Heart left ventricle (tissue), 13 donors: ENCODE measurements at regions not wholly inside any gene's neighbourhood (a gene's known extent, or its start where the extent isn't known, plus 50 kb on each side); places are given as distances from the start of the nearest gene placed in this dataset.

ENCODE experiments used
- CTCF ChIP-seq, 12 donors: fragments of 200-600 bp; sonication (generic) in 4 of 12; IDR thresholded peaks; one replicate each; pipeline versions ENCODE4 v1.5.0 to v1.8.0; 2018 to 2022; ENCODE audit warnings: antibody characterized with exemption in 12 of 12, mild to moderate bottlenecking in 5 of 12
- POLR2A ChIP-seq, 2 donors: fragments of 450-650 bp; IDR thresholded peaks; one replicate each; pipeline ENCODE4 v1.6.1; 2017; ENCODE audit warnings: antibody characterized with exemption in 2 of 2, mild to moderate bottlenecking in 2 of 2, moderate library complexity in 2 of 2
- donor health status: ischemic (EF 13 %, LVEDD 7.1; RV severe dilation, severe dysfunction).
- donor health status: DM: no; HTN: yes; CAD: no.
- donor health status: DM: no; HTN: no; CAD: no.
- donor health status: ischemic (EF 25% LVEDD 6.9; RV normal size, moderate dysfunction).
- donor health status: ischemic (EF 25% LVEDD 5.7; RV mildly dilated, moderate dysfunction).
- donor health status: ischemic (EF 35%, LVEDD 5.7; RV mildly dilated, moderate dysfunction).
- donor health status: nonischemic (EF 11% LVEDD 7.7; RV severe dilation, severe dysfunction).
- donor health status: DM: yes; HTN: yes; CAD: no.
- donor health status: PGD.
- donor health status: ischemic (EF 29% LVEDD 5.4; RV normal size, mild dysfunction).
- donor health status: nonischemic (EF 23%, LVEDD 6.1; RV moderate dilation, normal function).

- TF ChIP-seq CTCF (IDR thresholded peaks at IDR 0.05) (no peak), POLR2A (IDR thresholded peaks at IDR 0.05) (no peak)
Observed at GRCh38 chr5:143870362-143870761, 58.4 kb downstream of the HMHB1 start.
